B cell (primary cell): ENCODE measurements at regions not wholly inside any gene's neighbourhood (a gene's known extent, or its start where the extent isn't known, plus 50 kb on each side); places are given as distances from the start of the nearest gene placed in this dataset.

ENCODE experiments used
- CTCF ChIP-seq: fragments of 200-600 bp; IDR thresholded peaks from one replicate; pipeline ENCODE4 v1.8.0; 2022; ENCODE audit warnings: antibody characterized with exemption, mild to moderate bottlenecking
- EZH2 ChIP-seq: IDR thresholded peaks from 2 replicates; pipeline ENCODE4 v1.6.1; 2012; ENCODE audit warnings: borderline replicate concordance, low read depth, mild to moderate bottlenecking, moderate library complexity, low read length; ENCODE audit not compliant: insufficient read depth, poor library complexity, severe bottlenecking

- no peak for TF ChIP-seq EZH2
- no peak for TF ChIP-seq CTCF
These were observed 586.1 kb upstream of the PSMD7 start for GRCh38 chr16:73710526-73710925.
